Hepatocyte (in vitro differentiated cells): ENCODE measurements at regions not wholly inside any gene's neighbourhood (a gene's known extent, or its start where the extent isn't known, plus 50 kb on each side); places are given as distances from the start of the nearest gene placed in this dataset.

ENCODE experiments used
- EZH2 ChIP-seq: fragments of 200-600 bp; sonication (generic); IDR thresholded peaks from 2 replicates; pipeline ENCODE4 v1.6.1; 2016; ENCODE audit warnings: antibody characterized with exemption, mild to moderate bottlenecking, borderline replicate concordance
- EZH2phosphoT487 ChIP-seq: fragments of 200-600 bp; sonication (generic); IDR thresholded peaks from one replicate; pipeline ENCODE4 v1.6.1; 2018; ENCODE audit warnings: antibody characterized with exemption, mild to moderate bottlenecking, low read depth, moderate library complexity; ENCODE audit not compliant: unreplicated experiment, severe bottlenecking
- TF ChIP-seq, protein P1 (sequence below): fragments of 200-600 bp; sonication (generic); IDR thresholded peaks from 2 replicates; pipeline ENCODE4 v1.5.1; 2016; ENCODE audit warnings: antibody characterized with exemption, mild to moderate bottlenecking; ENCODE audit not compliant: poor library complexity

DNA sequence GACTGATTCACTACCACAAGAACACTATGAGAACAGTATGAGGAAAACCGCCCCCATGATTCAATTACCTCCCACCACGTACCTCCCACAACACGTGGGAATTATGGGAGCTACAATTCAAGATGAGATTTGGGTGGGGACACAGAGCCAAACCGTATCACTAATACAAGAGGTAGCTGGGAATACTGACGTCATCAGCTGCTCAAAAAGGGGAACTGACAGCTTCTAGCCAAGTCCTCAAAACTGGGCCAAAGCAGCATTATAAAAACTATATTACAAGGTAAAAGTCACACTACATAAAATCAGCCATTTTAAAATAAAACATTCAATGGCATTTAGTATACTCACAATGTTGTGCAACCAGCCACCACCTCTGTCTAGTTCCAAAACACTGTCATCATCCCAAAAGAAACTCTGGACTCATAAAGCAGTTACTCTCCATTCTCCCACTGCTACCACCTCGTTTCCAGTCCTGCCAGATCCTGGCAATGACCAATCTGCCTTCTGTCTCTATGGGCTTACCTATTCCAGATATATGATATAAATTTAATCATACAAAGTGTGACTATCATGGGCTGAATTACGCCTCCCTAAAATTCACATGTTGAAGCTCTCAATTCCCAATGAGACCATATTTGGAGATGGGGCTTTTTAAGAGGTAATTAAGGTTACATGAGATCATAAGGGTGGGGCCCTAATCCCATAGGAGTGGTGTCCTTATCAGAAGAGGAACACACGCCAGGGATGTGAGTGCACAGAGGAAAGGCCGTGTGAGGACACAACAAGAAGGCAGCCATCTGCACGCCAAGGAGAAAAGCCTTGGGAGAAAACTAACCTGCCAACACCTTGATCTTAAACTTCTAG is 192.1 kb downstream of the SETD4 start:
- TF ChIP-seq, protein P1, sequence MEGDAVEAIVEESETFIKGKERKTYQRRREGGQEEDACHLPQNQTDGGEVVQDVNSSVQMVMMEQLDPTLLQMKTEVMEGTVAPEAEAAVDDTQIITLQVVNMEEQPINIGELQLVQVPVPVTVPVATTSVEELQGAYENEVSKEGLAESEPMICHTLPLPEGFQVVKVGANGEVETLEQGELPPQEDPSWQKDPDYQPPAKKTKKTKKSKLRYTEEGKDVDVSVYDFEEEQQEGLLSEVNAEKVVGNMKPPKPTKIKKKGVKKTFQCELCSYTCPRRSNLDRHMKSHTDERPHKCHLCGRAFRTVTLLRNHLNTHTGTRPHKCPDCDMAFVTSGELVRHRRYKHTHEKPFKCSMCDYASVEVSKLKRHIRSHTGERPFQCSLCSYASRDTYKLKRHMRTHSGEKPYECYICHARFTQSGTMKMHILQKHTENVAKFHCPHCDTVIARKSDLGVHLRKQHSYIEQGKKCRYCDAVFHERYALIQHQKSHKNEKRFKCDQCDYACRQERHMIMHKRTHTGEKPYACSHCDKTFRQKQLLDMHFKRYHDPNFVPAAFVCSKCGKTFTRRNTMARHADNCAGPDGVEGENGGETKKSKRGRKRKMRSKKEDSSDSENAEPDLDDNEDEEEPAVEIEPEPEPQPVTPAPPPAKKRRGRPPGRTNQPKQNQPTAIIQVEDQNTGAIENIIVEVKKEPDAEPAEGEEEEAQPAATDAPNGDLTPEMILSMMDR, result no peak
- no peak for TF ChIP-seq EZH2
- TF ChIP-seq EZH2phosphoT487, result no peak
